ENCODE measurements at regions not wholly inside any gene's neighbourhood (a gene's known extent, or its start where the extent isn't known, plus 50 kb on each side); places are given as distances from the start of the nearest gene placed in this dataset.

- TF ChIP-seq CTCF (IDR thresholded peaks at IDR 0.05; ENCODE audit: poor library complexity, severe bottlenecking), result no peak
- Histone ChIP-seq H3K9me3 (ENCODE audit: severe bottlenecking) (no peaks in the 10 kb centered on the region), H3K4me3 (ENCODE audit: severe bottlenecking) (no peak overlapping the region), H3K27me3 (ENCODE audit: insufficient read depth, poor library complexity, severe bottlenecking) (no peaks in the 10 kb centered on the region), H3K36me3 (ENCODE audit: low read depth) (no peaks in the 10 kb centered on the region), H3K4me1 (ENCODE audit: insufficient read depth, poor library complexity, severe bottlenecking) (peaks cover 6% of the 10 kb centered on the region), H3K27ac (ENCODE audit: poor library complexity, severe bottlenecking) (peak overlapping the region; percentile 12)
- 0 out of 3 replicates have a peak, but pooled peaks have one; percentile 34 for ATAC-seq (ENCODE audit: low read depth)
- no peak for DNase-seq (ENCODE audit: low spot score)
These were observed 61.0 kb downstream of the IER5 start for GRCh38 chr1:181149326-181150125.

- Histone ChIP-seq H3K4me3 (ENCODE audit: severe bottlenecking) (no peak overlapping the region), H3K9me3 (ENCODE audit: severe bottlenecking) (peaks cover 3% of the 10 kb centered on the region), H3K27ac (ENCODE audit: poor library complexity, severe bottlenecking) (no peak overlapping the region), H3K27me3 (ENCODE audit: insufficient read depth, poor library complexity, severe bottlenecking) (no peaks in the 10 kb centered on the region), H3K4me1 (ENCODE audit: insufficient read depth, poor library complexity, severe bottlenecking) (peaks cover 6% of the 10 kb centered on the region), H3K36me3 (ENCODE audit: low read depth) (no peaks in the 10 kb centered on the region)
- DNase-seq (ENCODE audit: low spot score), result no peak
- no peak for ATAC-seq (ENCODE audit: low read depth)
- TF ChIP-seq CTCF (IDR thresholded peaks at IDR 0.05; ENCODE audit: poor library complexity, severe bottlenecking), result no peak
These were observed 61.8 kb downstream of the IER5 start for GRCh38 chr1:181150273-181150672.

- no peak overlapping the region for H3K4me3 ChIP-seq (ENCODE audit: severe bottlenecking)
- no peaks in the 10 kb centered on the region for H3K27me3 ChIP-seq (ENCODE audit: insufficient read depth, poor library complexity, severe bottlenecking)
- H3K27ac ChIP-seq (ENCODE audit: poor library complexity, severe bottlenecking), result no peak overlapping the region
- peaks cover 6% of the 10 kb centered on the region for H3K4me1 ChIP-seq (ENCODE audit: insufficient read depth, poor library complexity, severe bottlenecking)
- no peaks in the 10 kb centered on the region for H3K36me3 ChIP-seq (ENCODE audit: low read depth)
- peaks cover 3% of the 10 kb centered on the region for H3K9me3 ChIP-seq (ENCODE audit: severe bottlenecking)
- no peak for DNase-seq (ENCODE audit: low spot score)
- TF ChIP-seq CTCF (IDR thresholded peaks at IDR 0.05; ENCODE audit: poor library complexity, severe bottlenecking), result no peak
- ATAC-seq (ENCODE audit: low read depth), result no peak
These were observed 62.3 kb downstream of the IER5 start for GRCh38 chr1:181150842-181151241.

- H3K27me3 ChIP-seq (ENCODE audit: insufficient read depth, poor library complexity, severe bottlenecking), result no peaks in the 10 kb centered on the region
- no peak for ATAC-seq (ENCODE audit: low read depth)
- H3K4me1 ChIP-seq (ENCODE audit: insufficient read depth, poor library complexity, severe bottlenecking), result peaks cover 6% of the 10 kb centered on the region
- no peak overlapping the region for H3K4me3 ChIP-seq (ENCODE audit: severe bottlenecking)
- no peaks in the 10 kb centered on the region for H3K36me3 ChIP-seq (ENCODE audit: low read depth)
- DNase-seq (ENCODE audit: low spot score), result no peak
- no peak overlapping the region for H3K27ac ChIP-seq (ENCODE audit: poor library complexity, severe bottlenecking)
- TF ChIP-seq CTCF (IDR thresholded peaks at IDR 0.05; ENCODE audit: poor library complexity, severe bottlenecking), result no peak
- H3K9me3 ChIP-seq (ENCODE audit: severe bottlenecking), result peaks cover 3% of the 10 kb centered on the region
These were observed 63.2 kb downstream of the IER5 start for GRCh38 chr1:181151378-181152326.
